ENCODE measurements at regions not wholly inside any gene's neighbourhood (a gene's known extent, or its start where the extent isn't known, plus 50 kb on each side); places are given as distances from the start of the nearest gene placed in this dataset.

- TF ChIP-seq NFIC (IDR thresholded peaks at IDR 0.05): no peak
- no peak for TF ChIP-seq EGR1 (IDR thresholded peaks at IDR 0.05)
- no peak for TF ChIP-seq CEBPB (IDR thresholded peaks at IDR 0.05)
- TF ChIP-seq CREB1 (IDR thresholded peaks at IDR 0.05; ENCODE audit: low read depth): no peak
- TF ChIP-seq MAX (IDR thresholded peaks at IDR 0.05): no peak
- TF ChIP-seq FOXM1 (IDR thresholded peaks at IDR 0.05; ENCODE audit: borderline replicate concordance, low read depth): no peak
- no peak for TF ChIP-seq EP300 (IDR thresholded peaks at IDR 0.05; ENCODE audit: borderline replicate concordance)
- no peak for TF ChIP-seq REST (IDR thresholded peaks at IDR 0.05; ENCODE audit: low read depth)
- TF ChIP-seq YY1 (IDR thresholded peaks at IDR 0.05; ENCODE audit: low read depth): no peak
Observed at GRCh38 chr17:17398188-17398942, 78.4 kb upstream of the MED9 start.
